MM.1S (cell line): ENCODE measurements at regions not wholly inside any gene's neighbourhood (a gene's known extent, or its start where the extent isn't known, plus 50 kb on each side); places are given as distances from the start of the nearest gene placed in this dataset.

ENCODE experiments used
- EZH2 ChIP-seq: fragments of 300-600 bp; sonication (generic); optimal IDR thresholded peaks from 2 replicates; pipeline ENCODE3; 2017; ENCODE audit warnings: low read depth, mild to moderate bottlenecking, antibody characterized with exemption, low read length, mixed read lengths
- EZH2phosphoT487 ChIP-seq: fragments of 300-600 bp; sonication (generic); IDR thresholded peaks from 2 replicates; pipeline ENCODE4 v1.6.1; 2018; ENCODE audit warnings: antibody characterized with exemption, low read length
- TF ChIP-seq, protein P1 (sequence below): fragments of 300-600 bp; sonication (generic); IDR thresholded peaks from 2 replicates; pipeline ENCODE4 v1.5.1; 2016; ENCODE audit warnings: antibody characterized with exemption, low read length, mixed read lengths

GRCh38 chr10:44558521-44558920, 173.6 kb upstream of the CXCL12 start:
- TF ChIP-seq, protein P1, sequence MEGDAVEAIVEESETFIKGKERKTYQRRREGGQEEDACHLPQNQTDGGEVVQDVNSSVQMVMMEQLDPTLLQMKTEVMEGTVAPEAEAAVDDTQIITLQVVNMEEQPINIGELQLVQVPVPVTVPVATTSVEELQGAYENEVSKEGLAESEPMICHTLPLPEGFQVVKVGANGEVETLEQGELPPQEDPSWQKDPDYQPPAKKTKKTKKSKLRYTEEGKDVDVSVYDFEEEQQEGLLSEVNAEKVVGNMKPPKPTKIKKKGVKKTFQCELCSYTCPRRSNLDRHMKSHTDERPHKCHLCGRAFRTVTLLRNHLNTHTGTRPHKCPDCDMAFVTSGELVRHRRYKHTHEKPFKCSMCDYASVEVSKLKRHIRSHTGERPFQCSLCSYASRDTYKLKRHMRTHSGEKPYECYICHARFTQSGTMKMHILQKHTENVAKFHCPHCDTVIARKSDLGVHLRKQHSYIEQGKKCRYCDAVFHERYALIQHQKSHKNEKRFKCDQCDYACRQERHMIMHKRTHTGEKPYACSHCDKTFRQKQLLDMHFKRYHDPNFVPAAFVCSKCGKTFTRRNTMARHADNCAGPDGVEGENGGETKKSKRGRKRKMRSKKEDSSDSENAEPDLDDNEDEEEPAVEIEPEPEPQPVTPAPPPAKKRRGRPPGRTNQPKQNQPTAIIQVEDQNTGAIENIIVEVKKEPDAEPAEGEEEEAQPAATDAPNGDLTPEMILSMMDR = no peak
- TF ChIP-seq EZH2 = no peak
- no peak for TF ChIP-seq EZH2phosphoT487
